ENCODE measurements at regions not wholly inside any gene's neighbourhood (a gene's known extent, or its start where the extent isn't known, plus 50 kb on each side); places are given as distances from the start of the nearest gene placed in this dataset.

- TF ChIP-seq CTCF (IDR thresholded peaks at IDR 0.05) = no peak
- DNase-seq (ENCODE audit: low spot score) (no peak), ATAC-seq (ENCODE audit: low FRiP score) (no peak)
Observed at GRCh38 chr2:66699793-66700676, 265.1 kb downstream of the MEIS1 start.

- ATAC-seq (ENCODE audit: low FRiP score) = no peak
- DNase-seq (ENCODE audit: low spot score) = no peak
Observed at GRCh38 chr2:66700677-66701066, 265.7 kb downstream of the MEIS1 start.

GRCh38 chr2:66701251-66701650 lies 266.3 kb downstream of the MEIS1 start:
- DNase-seq (ENCODE audit: low spot score) (no peak), ATAC-seq (ENCODE audit: low FRiP score) (no peak)
- TF ChIP-seq CTCF (IDR thresholded peaks at IDR 0.05) = no peak

More at GRCh38 chr2:66700677-66701066, 265.7 kb downstream of the MEIS1 start:
- TF ChIP-seq CTCF (IDR thresholded peaks at IDR 0.05) = no peak

- TF ChIP-seq CTCF (IDR thresholded peaks at IDR 0.05) = no peak
- no peak for ATAC-seq (ENCODE audit: low FRiP score)
- DNase-seq (ENCODE audit: low spot score) = no peak
Observed at GRCh38 chr2:66701656-66702055, 266.7 kb downstream of the MEIS1 start.

- no peak for TF ChIP-seq CTCF (IDR thresholded peaks at IDR 0.05)
- ATAC-seq (ENCODE audit: low FRiP score) (peak; percentile 42), DNase-seq (ENCODE audit: low spot score) (no peak)
Observed at GRCh38 chr2:66702301-66702700, 267.4 kb downstream of the MEIS1 start.

GRCh38 chr2:66704786-66705185 lies 269.9 kb downstream of the MEIS1 start:
- no peak for TF ChIP-seq CTCF (IDR thresholded peaks at IDR 0.05)
- DNase-seq (ENCODE audit: low spot score) (no peak), ATAC-seq (ENCODE audit: low FRiP score) (no peak)

GRCh38 chr2:66714610-66715009 lies 279.7 kb downstream of the MEIS1 start:
- DNase-seq (ENCODE audit: low spot score) (no peak), ATAC-seq (ENCODE audit: low FRiP score) (no peak)
- TF ChIP-seq CTCF (IDR thresholded peaks at IDR 0.05) = no peak
